ENCODE measurements at regions not wholly inside any gene's neighbourhood (a gene's known extent, or its start where the extent isn't known, plus 50 kb on each side); places are given as distances from the start of the nearest gene placed in this dataset.
"Not testable (repeated sequence)": the region's sequence is repeated elsewhere in the genome, so short reads cannot be mapped to it uniquely, and the experiment has no call there.

GRCh38 chr4:27111627-27112026, 251.0 kb downstream of the STIM2 start:
- H3K4me2 ChIP-seq: no peak overlapping the region
- H3K27me3 ChIP-seq: no peaks in the 10 kb centered on the region
- H3K4me1 ChIP-seq: no peaks in the 10 kb centered on the region
- H3K27ac ChIP-seq: no peak overlapping the region
- H3K9me3 ChIP-seq (replicated peaks in 1 of 11): no peaks in the 10 kb centered on the region
- TF ChIP-seq Cebpa-rat (IDR thresholded peaks at IDR 0.05): no peak
- no peaks in the 10 kb centered on the region for H3K36me3 ChIP-seq
- no peak overlapping the region for H3K4me3 ChIP-seq
- H4K20me1 ChIP-seq: no peaks in the 10 kb centered on the region
- no peak overlapping the region for H3K9ac ChIP-seq

DNA sequence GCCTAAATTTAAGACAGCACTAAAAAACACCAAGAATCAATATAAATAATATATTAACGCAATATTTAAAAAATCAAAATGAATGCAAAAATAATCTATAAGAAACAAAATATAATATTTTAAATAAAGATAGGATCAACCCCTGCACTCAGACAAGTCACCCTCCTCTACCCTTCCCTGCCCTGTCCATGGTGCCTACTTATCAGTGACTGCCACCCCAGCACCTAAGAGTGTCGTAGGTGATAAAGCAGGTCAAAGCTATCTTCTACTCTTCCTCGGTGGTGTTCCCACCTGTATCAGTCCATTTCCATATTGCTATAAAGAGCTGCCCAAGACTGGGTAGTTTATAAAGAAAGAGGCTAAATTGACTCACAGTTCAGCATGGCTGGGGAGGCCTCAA, 251.9 kb downstream of the STIM2 start:
- Histone ChIP-seq H3K9ac (no peak overlapping the region), H3K27ac (no peak overlapping the region), H3K36me3 (no peaks in the 10 kb centered on the region), H3K4me3 (no peak overlapping the region), H3K4me1 (no peaks in the 10 kb centered on the region), H3K9me3 (replicated peaks in 1 of 11) (no peaks in the 10 kb centered on the region), H4K20me1 (no peaks in the 10 kb centered on the region), H3K4me2 (no peak overlapping the region), H3K27me3 (no peaks in the 10 kb centered on the region)
- no peak for TF ChIP-seq Cebpa-rat (IDR thresholded peaks at IDR 0.05)

GRCh38 chr4:27115221-27115620, 254.6 kb downstream of the STIM2 start:
- no peak overlapping the region for H3K4me2 ChIP-seq
- H3K27ac ChIP-seq: no peak overlapping the region
- no peaks in the 10 kb centered on the region for H3K4me1 ChIP-seq
- no peaks in the 10 kb centered on the region for H3K36me3 ChIP-seq
- no peaks in the 10 kb centered on the region for H3K27me3 ChIP-seq
- no peaks in the 10 kb centered on the region for H4K20me1 ChIP-seq
- H3K9me3 ChIP-seq (replicated peaks in 1 of 11): no peaks in the 10 kb centered on the region
- no peak overlapping the region for H3K4me3 ChIP-seq
- no peak overlapping the region for H3K9ac ChIP-seq
- no peak for TF ChIP-seq Cebpa-rat (IDR thresholded peaks at IDR 0.05)

GRCh38 chr4:27117453-27117852, 256.8 kb downstream of the STIM2 start:
- H3K4me1 ChIP-seq: no peaks in the 10 kb centered on the region
- no peak for TF ChIP-seq Cebpa-rat (IDR thresholded peaks at IDR 0.05)
- H3K9me3 ChIP-seq (replicated peaks in 1 of 11): no peaks in the 10 kb centered on the region

GRCh38 chr4:27119239-27119638, 258.6 kb downstream of the STIM2 start:
- Histone ChIP-seq H3K4me2 (no peak overlapping the region), H3K9ac (no peak overlapping the region), H3K9me3 (replicated peaks in 1 of 11) (no peaks in the 10 kb centered on the region), H4K20me1 (no peaks in the 10 kb centered on the region), H3K27me3 (no peaks in the 10 kb centered on the region), H3K36me3 (no peaks in the 10 kb centered on the region), H3K27ac (no peak overlapping the region), H3K4me3 (no peak overlapping the region), H3K4me1 (no peaks in the 10 kb centered on the region)
- TF ChIP-seq Cebpa-rat (IDR thresholded peaks at IDR 0.05): no peak

More at GRCh38 chr4:27117453-27117852, 256.8 kb downstream of the STIM2 start:
- Histone ChIP-seq H4K20me1 (no peaks in the 10 kb centered on the region), H3K27ac (no peak overlapping the region), H3K27me3 (no peaks in the 10 kb centered on the region), H3K36me3 (no peaks in the 10 kb centered on the region), H3K4me3 (no peak overlapping the region), H3K4me2 (no peak overlapping the region), H3K9ac (no peak overlapping the region)

DNA sequence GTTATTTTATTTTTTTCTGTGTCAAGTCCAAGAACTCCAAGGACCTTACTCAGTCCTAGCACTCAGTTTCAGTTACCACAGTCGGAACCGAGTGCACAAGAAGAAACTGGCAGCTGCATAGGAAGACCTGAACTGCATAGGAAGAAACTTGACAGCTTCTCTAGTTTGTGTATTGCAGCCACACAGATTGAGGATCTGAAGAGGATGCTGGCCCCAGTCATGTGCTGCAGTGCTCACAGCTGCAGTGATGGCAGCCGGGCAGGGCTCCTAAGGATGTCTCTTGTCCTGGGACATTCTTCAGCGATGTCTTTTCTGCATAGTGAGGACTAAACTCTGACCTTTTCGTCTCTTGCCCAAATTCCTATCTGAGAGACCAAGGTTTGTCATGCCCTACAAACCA, 261.2 kb downstream of the STIM2 start:
- Histone ChIP-seq H3K27me3 (no peaks in the 10 kb centered on the region), H3K27ac (no peak overlapping the region), H3K4me3 (no peak overlapping the region), H3K9me3 (replicated peaks in 1 of 11) (no peaks in the 10 kb centered on the region), H4K20me1 (no peaks in the 10 kb centered on the region), H3K36me3 (no peaks in the 10 kb centered on the region), H3K4me1 (no peaks in the 10 kb centered on the region), H3K9ac (no peak overlapping the region), H3K4me2 (no peak overlapping the region)
- TF ChIP-seq Cebpa-rat (IDR thresholded peaks at IDR 0.05): no peak

DNA sequence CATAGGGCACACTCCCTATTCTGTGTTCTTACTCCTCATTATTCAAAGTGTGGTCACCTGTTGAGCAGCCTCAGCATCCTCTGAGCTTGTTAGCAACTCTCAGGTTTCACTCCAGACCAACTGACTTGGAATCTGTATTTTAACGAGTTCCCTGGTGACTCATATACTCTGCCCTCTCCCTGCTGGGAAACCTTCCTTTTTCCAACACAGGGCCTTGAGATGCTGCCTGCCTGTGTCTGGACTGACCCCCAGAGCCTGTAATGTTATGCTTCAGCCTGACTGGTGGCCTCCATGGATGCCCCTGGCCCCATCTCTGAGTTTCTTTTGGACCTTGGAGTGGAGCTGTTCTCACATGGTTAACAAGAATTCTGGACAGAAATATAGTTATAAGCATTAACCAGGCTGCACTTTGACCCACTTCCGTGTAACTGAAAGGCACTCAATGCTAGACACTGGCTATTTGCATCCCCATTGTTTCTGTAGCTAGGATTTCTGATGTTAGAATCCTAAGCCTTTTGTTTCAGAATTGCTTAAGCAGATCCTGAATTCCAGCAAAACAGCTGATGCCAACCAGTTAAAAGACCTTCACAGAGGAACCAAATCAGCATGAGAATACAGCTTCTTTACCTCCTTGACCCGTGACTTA, 262.6 kb downstream of the STIM2 start:
- H3K4me3 ChIP-seq: no peak overlapping the region
- no peak overlapping the region for H3K27ac ChIP-seq
- H3K27me3 ChIP-seq: no peaks in the 10 kb centered on the region
- H4K20me1 ChIP-seq: no peaks in the 10 kb centered on the region
- H3K9me3 ChIP-seq (replicated peaks in 1 of 11): no peaks in the 10 kb centered on the region
- no peak overlapping the region for H3K9ac ChIP-seq
- H3K4me1 ChIP-seq: no peaks in the 10 kb centered on the region
- H3K4me2 ChIP-seq: no peak overlapping the region
- TF ChIP-seq Cebpa-rat (IDR thresholded peaks at IDR 0.05): no peak
- no peaks in the 10 kb centered on the region for H3K36me3 ChIP-seq

DNA sequence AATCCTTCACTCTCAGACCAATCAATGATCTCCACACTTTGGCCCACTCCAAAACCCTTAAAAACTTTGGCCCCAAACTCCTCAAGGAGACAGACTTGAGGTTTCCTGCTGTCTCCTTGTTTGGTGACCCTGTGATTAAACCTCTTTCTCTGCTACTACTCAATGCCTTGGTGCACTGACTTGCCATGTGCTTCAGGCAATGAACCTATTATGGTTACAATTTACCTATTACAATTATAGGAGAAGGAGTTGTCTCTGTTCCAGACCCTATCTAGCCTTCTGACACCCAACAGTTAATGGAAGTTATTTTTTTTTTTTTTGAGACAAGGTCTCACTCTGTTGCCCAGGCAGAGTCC, 263.1 kb downstream of the STIM2 start:
- Histone ChIP-seq H3K4me3 (no peak overlapping the region), H3K9me3 (replicated peaks in 1 of 11) (no peaks in the 10 kb centered on the region), H4K20me1 (no peaks in the 10 kb centered on the region), H3K27ac (no peak overlapping the region), H3K4me2 (no peak overlapping the region), H3K36me3 (no peaks in the 10 kb centered on the region), H3K27me3 (no peaks in the 10 kb centered on the region), H3K4me1 (no peaks in the 10 kb centered on the region), H3K9ac (no peak overlapping the region)
- no peak for TF ChIP-seq Cebpa-rat (IDR thresholded peaks at IDR 0.05)

GRCh38 chr4:27126895-27127294, 266.3 kb downstream of the STIM2 start:
- H4K20me1 ChIP-seq; H3K27ac ChIP-seq; H3K9ac ChIP-seq; H3K4me1 ChIP-seq; H3K9me3 ChIP-seq (replicated peaks in 1 of 11); H3K27me3 ChIP-seq; H3K4me2 ChIP-seq; H3K36me3 ChIP-seq; H3K4me3 ChIP-seq: not testable (repeated sequence)

- H3K9me3 ChIP-seq (replicated peaks in 1 of 11): peaks cover 4 to 17% (median 10%) of the 10 kb centered on the region in 11 experiments
- H3K4me1 ChIP-seq: peaks cover 0 to 5% (median 0%) of the 10 kb centered on the region in 10 experiments; a peak in 1 of 20 replicates
- H3K9ac ChIP-seq: no peak overlapping the region
- no peak overlapping the region for H3K27ac ChIP-seq
- H3K4me2 ChIP-seq: no peak overlapping the region
- H3K27me3 ChIP-seq: no peaks in the 10 kb centered on the region
- H3K4me3 ChIP-seq: no peak overlapping the region
- H4K20me1 ChIP-seq: no peaks in the 10 kb centered on the region
- no peak for TF ChIP-seq Cebpa-rat (IDR thresholded peaks at IDR 0.05)
- no peaks in the 10 kb centered on the region for H3K36me3 ChIP-seq
Observed at GRCh38 chr4:27128443-27128842, 267.8 kb downstream of the STIM2 start.

All from BLaER1 treated with 17β-estradiol and CSF1 and Interleukin-3, amounts not matched to agents 10 nM and 100 nM (cell line).